Thymus (tissue), 11 donors: ENCODE measurements at regions not wholly inside any gene's neighbourhood (a gene's known extent, or its start where the extent isn't known, plus 50 kb on each side); places are given as distances from the start of the nearest gene placed in this dataset.

Experiments used
- DNase-seq, 9 donors: peaks; one replicate each; pipeline ENCODE4 v3.0.0-alpha.2; 2013; ENCODE audit warnings: low spot score in 9 of 9, low read depth in 6 of 9, missing footprints in 1 of 9
- H3K27ac ChIP-seq, 2 donors: one replicate each; pipeline ENCODE4 v1.5.1; 2013; ENCODE audit warnings: control low read depth in 1 of 2, low read depth in 1 of 2, low read length in 1 of 2, mild to moderate bottlenecking in 1 of 2, moderate library complexity in 1 of 2
- H3K27me3 ChIP-seq, 2 donors: one replicate each; pipeline ENCODE4 v1.5.1; 2013; ENCODE audit warnings: low read length in 1 of 2; ENCODE audit not compliant: control insufficient read depth in 2 of 2, insufficient read depth in 1 of 2
- H3K36me3 ChIP-seq, 2 donors: one replicate each; pipeline ENCODE4 v1.5.1; 2013; ENCODE audit warnings: low read length in 1 of 2, mild to moderate bottlenecking in 1 of 2, moderate library complexity in 1 of 2; ENCODE audit not compliant: control insufficient read depth in 2 of 2, insufficient read depth in 2 of 2
- H3K4me1 ChIP-seq, 2 donors: one replicate each; pipeline ENCODE4 v1.5.1; 2013; ENCODE audit warnings: low read length in 2 of 2; ENCODE audit not compliant: control insufficient read depth in 2 of 2, insufficient read depth in 2 of 2
- H3K4me3 ChIP-seq, 2 donors: one replicate each; pipeline ENCODE4 v1.5.1; 2013; ENCODE audit warnings: low read length in 2 of 2, control low read depth in 1 of 2, mild to moderate bottlenecking in 1 of 2
- H3K9me3 ChIP-seq, 2 donors: one replicate each; pipeline ENCODE4 v1.5.1; 2013; ENCODE audit warnings: low read length in 1 of 2, mild to moderate bottlenecking in 1 of 2; ENCODE audit not compliant: control insufficient read depth in 2 of 2, insufficient read depth in 1 of 2
- WGBS: extraction: QIAGEN DNeasy Blood & Tissue Kit; methylation state at CpG from one replicate; pipeline ENCODE4 v1.1.7; 2013; 5-methylcytosine and 5-hydroxymethylcytosine counted together
- donor health status: healthy.

- Histone ChIP-seq H3K9me3 (peaks cover 0 to under 1% of the 10 kb centered on the region in 2 donors), H3K4me1 (no peaks in the 10 kb centered on the region), H3K27ac (no peak overlapping the region), H3K27me3 (no peaks in the 10 kb centered on the region), H3K4me3 (no peak overlapping the region), H3K36me3 (no peaks in the 10 kb centered on the region)
- DNase-seq, result no peak
- 91% methylated on average over 1 of the region's 1 CpG for WGBS
Observed at GRCh38 chr4:137065311-137065710, 467.0 kb downstream of the PCDH18 start.

- H3K4me1 ChIP-seq, result no peaks in the 10 kb centered on the region
- no peak overlapping the region for H3K4me3 ChIP-seq
- no peaks in the 10 kb centered on the region for H3K36me3 ChIP-seq
- no peak overlapping the region for H3K27ac ChIP-seq
- H3K27me3 ChIP-seq, result no peaks in the 10 kb centered on the region
- 83% methylated on average over 2 of the region's 2 CpGs for WGBS
- H3K9me3 ChIP-seq, result no peaks in the 10 kb centered on the region
- DNase-seq, result no peak
Observed at GRCh38 chr4:137063961-137064360, 468.3 kb downstream of the PCDH18 start.

- Histone ChIP-seq H3K27me3 (no peaks in the 10 kb centered on the region), H3K9me3 (no peaks in the 10 kb centered on the region), H3K36me3 (no peaks in the 10 kb centered on the region), H3K4me3 (no peak overlapping the region), H3K4me1 (no peaks in the 10 kb centered on the region), H3K27ac (no peak overlapping the region)
- WGBS, result 97% methylated on average over 2 of the region's 2 CpGs
- no peak for DNase-seq
Observed at GRCh38 chr4:137043184-137043583, 489.1 kb downstream of the PCDH18 start.

- 52% methylated on average over 3 of the region's 3 CpGs for WGBS
- Histone ChIP-seq H3K4me1 (no peaks in the 10 kb centered on the region), H3K27ac (no peak overlapping the region), H3K4me3 (no peak overlapping the region), H3K27me3 (no peaks in the 10 kb centered on the region), H3K9me3 (no peaks in the 10 kb centered on the region), H3K36me3 (no peaks in the 10 kb centered on the region)
- DNase-seq, result no peak
Observed at GRCh38 chr4:137039370-137039769, 492.9 kb downstream of the PCDH18 start.

- H3K27me3 ChIP-seq, result no peaks in the 10 kb centered on the region
- no peak overlapping the region for H3K4me3 ChIP-seq
- H3K27ac ChIP-seq, result no peak overlapping the region
- H3K4me1 ChIP-seq, result no peaks in the 10 kb centered on the region
- no peaks in the 10 kb centered on the region for H3K36me3 ChIP-seq
- H3K9me3 ChIP-seq, result peaks cover 0 to 3% of the 10 kb centered on the region in 2 donors
- DNase-seq, result no peak
Observed at GRCh38 chr4:137032222-137032621, 500.1 kb downstream of the PCDH18 start.

GRCh38 chr4:137029026-137029425, 503.3 kb downstream of the PCDH18 start:
- no peak overlapping the region for H3K4me3 ChIP-seq
- peaks cover 0 to 3% of the 10 kb centered on the region in 2 donors for H3K9me3 ChIP-seq
- 79% methylated on average over 3 of the region's 3 CpGs for WGBS
- no peaks in the 10 kb centered on the region for H3K27me3 ChIP-seq
- no peaks in the 10 kb centered on the region for H3K36me3 ChIP-seq
- no peak for DNase-seq
- H3K27ac ChIP-seq, result no peak overlapping the region
- H3K4me1 ChIP-seq, result no peaks in the 10 kb centered on the region

- Histone ChIP-seq H3K27ac (no peak overlapping the region), H3K36me3 (no peaks in the 10 kb centered on the region), H3K9me3 (peaks cover 0 to 3% of the 10 kb centered on the region in 2 donors), H3K27me3 (no peaks in the 10 kb centered on the region), H3K4me3 (no peak overlapping the region), H3K4me1 (no peaks in the 10 kb centered on the region)
- 83% methylated on average over 5 of the region's 5 CpGs for WGBS
- DNase-seq, result no peak
Observed at GRCh38 chr4:137025484-137026059, 506.7 kb downstream of the PCDH18 start.

GRCh38 chr4:137015426-137016409, 516.6 kb downstream of the PCDH18 start:
- H3K4me3 ChIP-seq, result no peak overlapping the region
- H3K27ac ChIP-seq, result no peak overlapping the region
- no peak for DNase-seq
- H3K4me1 ChIP-seq, result no peaks in the 10 kb centered on the region
- H3K36me3 ChIP-seq, result no peaks in the 10 kb centered on the region
- WGBS, result 60% methylated on average over 2 of the region's 2 CpGs
- H3K27me3 ChIP-seq, result no peaks in the 10 kb centered on the region
- H3K9me3 ChIP-seq, result no peaks in the 10 kb centered on the region

- no peaks in the 10 kb centered on the region for H3K4me1 ChIP-seq
- 67% methylated on average over 2 of the region's 2 CpGs for WGBS
- no peak overlapping the region for H3K4me3 ChIP-seq
- H3K27ac ChIP-seq, result no peak overlapping the region
- H3K27me3 ChIP-seq, result no peaks in the 10 kb centered on the region
- no peaks in the 10 kb centered on the region for H3K36me3 ChIP-seq
- peaks cover 0 to 31% of the 10 kb centered on the region in 2 donors for H3K9me3 ChIP-seq
- no peak for DNase-seq
Observed at GRCh38 chr4:137000432-137000831, 531.9 kb downstream of the PCDH18 start.
